ENCODE measurements at regions not wholly inside any gene's neighbourhood (a gene's known extent, or its start where the extent isn't known, plus 50 kb on each side); places are given as distances from the start of the nearest gene placed in this dataset.
"Not testable (repeated sequence)": the region's sequence is repeated elsewhere in the genome, so short reads cannot be mapped to it uniquely, and the experiment has no call there.

DNA sequence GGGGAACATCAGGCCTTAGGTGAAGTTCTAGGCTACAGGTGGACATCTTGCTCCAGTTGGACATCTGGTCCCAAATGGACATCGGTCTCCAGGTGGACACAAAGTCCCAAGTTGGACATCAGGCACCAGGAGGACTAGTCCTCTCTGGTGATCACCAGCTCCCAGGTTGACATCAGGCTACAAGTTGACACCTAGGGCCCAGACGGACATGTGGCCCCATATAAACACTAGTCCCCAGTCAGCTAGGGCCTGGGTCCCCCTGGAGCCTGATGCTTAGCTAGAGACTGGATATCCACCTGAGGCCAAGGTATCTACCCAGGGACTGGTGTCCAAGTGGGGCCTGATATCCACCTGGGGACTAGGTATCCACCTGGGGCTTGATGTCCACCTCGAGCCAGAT, 75.8 kb upstream of the ZNF337 start:
- DNase-seq: not testable (repeated sequence)

DNA sequence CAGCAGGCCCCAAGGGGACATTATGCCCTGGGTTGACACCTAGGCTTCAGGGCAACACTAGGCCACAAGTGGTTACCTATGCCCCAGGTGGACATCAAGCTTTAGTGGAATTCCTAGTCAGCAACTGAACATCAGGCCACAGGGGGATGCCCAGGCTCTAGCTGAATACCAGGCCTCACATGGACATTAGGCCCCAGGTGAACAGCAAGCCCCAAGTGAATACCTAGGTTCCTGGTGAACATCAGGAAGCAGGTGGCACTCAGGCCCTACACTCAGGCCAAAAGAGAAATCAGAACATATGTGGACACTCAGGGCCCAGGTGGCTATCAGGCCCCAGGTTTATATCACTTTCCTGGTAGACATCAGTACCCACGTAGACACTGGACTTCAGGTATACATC, 75.2 kb upstream of the ZNF337 start:
- DNase-seq: not testable (repeated sequence)

DNA sequence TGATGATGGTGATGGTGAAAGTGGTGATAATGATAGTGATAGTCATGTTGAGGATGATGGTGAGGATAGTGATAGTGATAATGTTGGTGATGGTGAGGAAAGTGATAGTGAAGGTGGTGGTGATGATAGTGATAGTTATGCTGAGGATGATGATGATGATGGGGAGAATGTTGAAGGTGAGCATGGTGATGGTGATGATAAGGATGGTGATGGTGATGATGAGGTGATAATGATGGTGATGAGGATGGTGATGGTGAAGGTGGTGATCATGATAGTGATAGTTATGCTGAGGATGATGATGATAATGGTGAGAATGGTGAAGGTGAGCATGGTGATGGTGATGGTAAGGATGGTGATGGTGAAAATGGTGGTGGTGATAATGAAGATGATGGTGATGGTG, 64.9 kb upstream of the ZNF337 start:
- no peak for DNase-seq

DNA sequence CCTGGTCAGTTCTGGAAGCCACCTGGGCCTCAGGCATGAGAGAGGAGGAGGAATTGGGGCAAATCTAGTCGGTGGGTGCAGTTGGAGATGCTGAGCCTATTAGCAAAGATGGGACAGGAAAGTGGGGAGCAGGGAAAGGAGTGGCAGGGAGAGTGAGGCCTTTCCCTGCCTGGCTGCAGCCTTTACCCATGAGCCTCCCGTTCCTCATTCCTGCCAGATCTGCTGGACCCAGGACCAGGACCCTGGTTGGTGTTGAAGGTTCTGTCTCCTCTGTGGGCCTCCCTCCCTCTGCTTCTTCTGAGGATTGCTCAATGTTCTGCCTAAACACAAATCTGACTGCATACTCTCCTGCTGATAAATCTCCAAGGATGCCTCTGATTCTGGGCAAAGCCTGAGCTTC, 64.4 kb upstream of the ZNF337 start:
- DNase-seq: not testable (repeated sequence)

DNA sequence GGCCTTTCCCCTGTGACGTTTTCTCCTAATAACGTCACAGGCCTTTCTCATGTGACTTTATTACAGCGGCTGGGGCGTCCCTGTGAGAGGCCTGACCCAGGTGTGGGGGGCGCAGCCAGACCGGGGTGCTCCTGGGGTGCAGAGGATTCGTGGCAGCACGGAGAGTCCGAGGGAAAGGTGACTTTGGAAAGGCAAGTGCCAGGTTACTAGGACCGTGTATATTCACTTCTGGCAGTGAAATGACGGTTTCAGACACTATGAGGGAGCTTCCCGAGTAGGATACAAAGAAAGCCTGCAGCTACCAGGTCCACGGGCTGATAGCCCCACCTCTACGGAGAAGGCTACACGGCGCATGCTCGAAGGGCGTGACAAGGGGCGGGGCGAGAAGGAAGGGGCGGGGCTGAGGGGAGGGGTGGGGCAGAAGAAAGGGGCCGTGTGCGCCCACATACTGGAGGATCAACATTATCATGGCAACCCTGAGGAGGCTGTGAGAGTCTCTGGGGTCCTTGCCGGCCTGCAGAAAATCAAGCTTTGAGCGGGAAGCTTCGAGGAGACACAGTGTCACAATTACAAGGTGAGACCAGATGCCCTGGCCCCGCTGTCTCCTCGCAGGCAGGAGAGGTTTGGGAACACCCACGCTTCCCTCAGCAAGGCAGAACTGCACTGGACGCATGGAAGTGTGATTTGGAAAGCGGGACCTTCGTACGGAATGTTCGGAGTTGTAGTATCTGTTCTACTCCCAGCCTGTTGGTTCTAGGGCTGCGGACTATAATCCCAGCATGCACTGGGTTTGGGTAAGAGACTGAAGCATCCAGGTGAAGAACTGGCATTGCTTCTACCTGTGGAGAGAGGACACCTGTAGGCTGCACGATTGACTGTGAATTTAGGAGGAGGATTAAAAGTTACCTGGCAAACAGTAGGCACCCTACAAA, 54.4 kb upstream of the ZNF337 start:
- DNase-seq: peak in 3 of 4 experiments; percentile 19 to 27 (median 26)

DNA sequence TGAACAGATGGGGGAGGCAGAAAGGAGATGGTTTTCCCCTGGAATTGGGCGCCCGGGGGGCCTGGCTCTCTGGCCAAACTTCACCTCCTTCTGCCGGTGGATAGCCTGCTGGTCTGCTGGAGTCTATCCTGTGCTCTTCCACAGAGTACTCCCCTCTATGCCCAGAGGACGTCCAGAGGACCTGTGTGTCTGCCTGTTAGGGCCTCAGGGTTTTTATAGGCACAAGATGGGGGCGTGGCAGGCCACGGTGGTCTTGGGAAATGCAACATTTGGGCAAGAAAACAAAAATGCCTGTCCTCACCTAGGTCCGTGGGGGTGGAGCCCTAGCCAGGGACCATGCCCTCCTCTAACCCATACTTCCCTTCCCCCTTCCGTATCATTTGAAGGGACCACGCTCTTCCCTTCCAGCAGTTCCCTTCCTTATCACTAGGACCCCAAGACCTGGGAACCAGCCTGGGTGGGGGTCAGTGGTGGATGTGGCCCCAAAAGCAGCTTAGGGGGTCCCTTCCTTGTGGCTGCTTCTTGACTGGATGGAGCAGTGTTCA, 53.6 kb upstream of the ZNF337 start:
- DNase-seq: no peak

DNA sequence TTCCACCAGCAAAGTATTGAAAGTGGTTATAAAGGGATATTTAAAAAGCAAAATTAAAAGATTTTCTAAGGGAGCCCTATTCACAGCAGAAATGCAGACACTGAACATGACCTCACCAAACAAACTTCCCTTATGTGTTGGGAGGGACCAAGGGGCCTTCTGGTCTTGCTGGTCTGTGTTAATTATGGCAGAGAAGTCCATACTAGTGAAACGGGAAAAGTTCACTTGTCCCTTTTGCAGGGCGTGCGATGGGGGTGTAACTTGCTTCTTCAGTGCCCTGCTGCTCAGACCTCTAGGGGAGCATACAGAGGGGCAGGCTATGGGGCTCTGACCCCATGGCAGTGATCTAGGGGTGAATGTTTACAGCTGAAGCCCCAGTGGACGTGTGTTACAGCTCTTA, 53.0 kb upstream of the ZNF337 start:
- DNase-seq: no peak

Data from activated CD4-positive, CD25-positive, alpha-beta regulatory T cell (primary cell).